ENCODE measurements at regions not wholly inside any gene's neighbourhood (a gene's known extent, or its start where the extent isn't known, plus 50 kb on each side); places are given as distances from the start of the nearest gene placed in this dataset.
"Not testable (repeated sequence)": the region's sequence is repeated elsewhere in the genome, so short reads cannot be mapped to it uniquely, and the experiment has no call there.

GRCh38 chr10:42992156-42992956, 84.5 kb upstream of the RET start:
- H3K4me3 Mint-ChIP-seq: no peak overlapping the region
- no peaks in the 10 kb centered on the region for H3K9me3 Mint-ChIP-seq
- no peaks in the 10 kb centered on the region for H3K27me3 ChIP-seq (ENCODE audit: control insufficient read depth, insufficient read depth, low read length)
- 89% methylated on average over 12 of the region's 12 CpGs for WGBS (ENCODE audit: insufficient coverage)
- H3K36me3 Mint-ChIP-seq: no peaks in the 10 kb centered on the region
- no peaks in the 10 kb centered on the region for H3K36me3 ChIP-seq (ENCODE audit: control insufficient read depth, insufficient read depth, low read length)
- DNase-seq (no peak), ATAC-seq (no peak)
- H3K4me3 ChIP-seq (ENCODE audit: low read length): no peak overlapping the region
- intact Hi-C loops (cut with micrococcal nuclease): no loop called here
- no peaks in the 10 kb centered on the region for H3K27me3 Mint-ChIP-seq (ENCODE audit: low read depth in 2 of 2)
- no peaks in the 10 kb centered on the region for H3K4me1 Mint-ChIP-seq
- no peaks in the 10 kb centered on the region for H3K4me1 ChIP-seq (ENCODE audit: control insufficient read depth, insufficient read depth, low read length)
- H3K9me3 ChIP-seq (ENCODE audit: control insufficient read depth, insufficient read depth, low read length): no peaks in the 10 kb centered on the region
- no peak overlapping the region for H3K27ac Mint-ChIP-seq
- no peak overlapping the region for H3K27ac ChIP-seq (ENCODE audit: low read length)
- TF ChIP-seq CTCF (IDR thresholded peaks at IDR 0.05): no peak

GRCh38 chr10:42992957-42993390, 83.9 kb upstream of the RET start:
- ATAC-seq: no peak
- TF ChIP-seq CTCF (IDR thresholded peaks at IDR 0.05): no peak

GRCh38 chr10:42994909-42995308, 82.0 kb upstream of the RET start:
- H3K36me3 Mint-ChIP-seq; H3K4me3 ChIP-seq (ENCODE audit: low read length); intact Hi-C loops (cut with micrococcal nuclease); ATAC-seq; H3K27me3 Mint-ChIP-seq (ENCODE audit: low read depth in 2 of 2); H3K4me1 ChIP-seq (ENCODE audit: control insufficient read depth, insufficient read depth, low read length); H3K27ac Mint-ChIP-seq; DNase-seq; H3K4me3 Mint-ChIP-seq; H3K9me3 ChIP-seq (ENCODE audit: control insufficient read depth, insufficient read depth, low read length); H3K27ac ChIP-seq (ENCODE audit: low read length); H3K27me3 ChIP-seq (ENCODE audit: control insufficient read depth, insufficient read depth, low read length); H3K36me3 ChIP-seq (ENCODE audit: control insufficient read depth, insufficient read depth, low read length); H3K9me3 Mint-ChIP-seq; H3K4me1 Mint-ChIP-seq: not testable (repeated sequence)
- WGBS (ENCODE audit: insufficient coverage): 100% methylated on average over 1 of the region's 2 CpGs

More at GRCh38 chr10:42992957-42993390, 83.9 kb upstream of the RET start:
- H3K27me3 Mint-ChIP-seq (ENCODE audit: low read depth in 2 of 2): no peaks in the 10 kb centered on the region
- 91% methylated on average over 13 of the region's 13 CpGs for WGBS (ENCODE audit: insufficient coverage)
- H3K36me3 Mint-ChIP-seq: no peaks in the 10 kb centered on the region
- no peaks in the 10 kb centered on the region for H3K4me1 ChIP-seq (ENCODE audit: control insufficient read depth, insufficient read depth, low read length)
- H3K9me3 Mint-ChIP-seq: no peaks in the 10 kb centered on the region
- DNase-seq: no peak
- no peaks in the 10 kb centered on the region for H3K4me1 Mint-ChIP-seq
- no peaks in the 10 kb centered on the region for H3K27me3 ChIP-seq (ENCODE audit: control insufficient read depth, insufficient read depth, low read length)
- H3K4me3 Mint-ChIP-seq: no peak overlapping the region
- no peaks in the 10 kb centered on the region for H3K36me3 ChIP-seq (ENCODE audit: control insufficient read depth, insufficient read depth, low read length)
- no peak overlapping the region for H3K27ac ChIP-seq (ENCODE audit: low read length)
- no peaks in the 10 kb centered on the region for H3K9me3 ChIP-seq (ENCODE audit: control insufficient read depth, insufficient read depth, low read length)
- intact Hi-C loops (cut with micrococcal nuclease): no loop called here
- no peak overlapping the region for H3K27ac Mint-ChIP-seq
- H3K4me3 ChIP-seq (ENCODE audit: low read length): no peak overlapping the region

- Histone ChIP-seq H3K36me3 (ENCODE audit: control insufficient read depth, insufficient read depth, low read length) (no peaks in the 10 kb centered on the region), H3K27me3 (ENCODE audit: control insufficient read depth, insufficient read depth, low read length) (no peaks in the 10 kb centered on the region), H3K27ac (ENCODE audit: low read length) (no peak overlapping the region), H3K9me3 (ENCODE audit: control insufficient read depth, insufficient read depth, low read length) (no peaks in the 10 kb centered on the region), H3K4me1 (ENCODE audit: control insufficient read depth, insufficient read depth, low read length) (no peaks in the 10 kb centered on the region), H3K4me3 (ENCODE audit: low read length) (no peak overlapping the region)
- WGBS (ENCODE audit: insufficient coverage): 87% methylated on average over 1 of the region's 2 CpGs
- no peaks in the 10 kb centered on the region for H3K36me3 Mint-ChIP-seq
- intact Hi-C loops (cut with micrococcal nuclease): no loop called here
- H3K9me3 Mint-ChIP-seq: no peaks in the 10 kb centered on the region
- no peak for DNase-seq
- H3K4me1 Mint-ChIP-seq: no peaks in the 10 kb centered on the region
- TF ChIP-seq CTCF (IDR thresholded peaks at IDR 0.05): no peak
- no peak overlapping the region for H3K4me3 Mint-ChIP-seq
- H3K27me3 Mint-ChIP-seq (ENCODE audit: low read depth in 2 of 2): no peaks in the 10 kb centered on the region
- ATAC-seq: no peak
- H3K27ac Mint-ChIP-seq: no peak overlapping the region
These were observed 81.3 kb upstream of the RET start for GRCh38 chr10:42995537-42995936.
